GM19240 (cell line): ENCODE measurements at regions not wholly inside any gene's neighbourhood (a gene's known extent, or its start where the extent isn't known, plus 50 kb on each side); places are given as distances from the start of the nearest gene placed in this dataset.
"Not testable (repeated sequence)": the region's sequence is repeated elsewhere in the genome, so short reads cannot be mapped to it uniquely, and the experiment has no call there.

Experiments
- DNase-seq: peaks from one replicate; pipeline ENCODE4 v3.0.0; 2011; ENCODE audit warnings: low spot score; ENCODE audit not compliant: insufficient read length

- no peak for DNase-seq
These were observed 105.9 kb upstream of the TSC22D2 start for GRCh38 chr3:150302246-150302645.

- DNase-seq = no peak
These were observed 107.1 kb upstream of the TSC22D2 start for GRCh38 chr3:150300852-150301517.

- no peak for DNase-seq
These were observed 107.7 kb upstream of the TSC22D2 start for GRCh38 chr3:150300388-150300787.

GRCh38 chr3:150299201-150299600, 108.9 kb upstream of the TSC22D2 start:
- DNase-seq = no peak

- DNase-seq = no peak
These were observed 111.1 kb upstream of the TSC22D2 start for GRCh38 chr3:150296966-150297365.

- no peak for DNase-seq
These were observed 111.9 kb upstream of the TSC22D2 start for GRCh38 chr3:150296123-150296735.

GRCh38 chr3:150293401-150294001, 114.6 kb upstream of the TSC22D2 start:
- no peak for DNase-seq

- no peak for DNase-seq
These were observed 115.2 kb upstream of the TSC22D2 start for GRCh38 chr3:150292891-150293290.

- no peak for DNase-seq
These were observed 116.6 kb upstream of the TSC22D2 start for GRCh38 chr3:150291515-150291914.

- peak; percentile 14 for DNase-seq
These were observed 121.5 kb upstream of the TSC22D2 start for GRCh38 chr3:150286390-150287147.

- DNase-seq = no peak
These were observed 122.5 kb upstream of the TSC22D2 start for GRCh38 chr3:150285601-150286000.

GRCh38 chr3:150278843-150279381, 129.2 kb upstream of the TSC22D2 start:
- DNase-seq = no peak

GRCh38 chr3:150278195-150278594, 129.9 kb upstream of the TSC22D2 start:
- no peak for DNase-seq

GRCh38 chr3:150277444-150277843, 130.7 kb upstream of the TSC22D2 start:
- DNase-seq = no peak

- DNase-seq = no peak
These were observed 132.2 kb upstream of the TSC22D2 start for GRCh38 chr3:150275941-150276340.

- DNase-seq = no peak
These were observed 133.7 kb upstream of the TSC22D2 start for GRCh38 chr3:150274372-150274771.

GRCh38 chr3:150273396-150273795, 134.7 kb upstream of the TSC22D2 start:
- DNase-seq = no peak

GRCh38 chr3:150271591-150271960, 136.5 kb upstream of the TSC22D2 start:
- DNase-seq = no peak

GRCh38 chr3:150270883-150271590, 137.1 kb upstream of the TSC22D2 start:
- no peak for DNase-seq

- DNase-seq = not testable (repeated sequence)
These were observed 137.7 kb upstream of the TSC22D2 start for GRCh38 chr3:150270444-150270843.

- no peak for DNase-seq
These were observed 138.6 kb upstream of the TSC22D2 start for GRCh38 chr3:150269526-150269925.
